Gastroesophageal sphincter (tissue), 3 donors: ENCODE measurements at regions not wholly inside any gene's neighbourhood (a gene's known extent, or its start where the extent isn't known, plus 50 kb on each side); places are given as distances from the start of the nearest gene placed in this dataset.

Experiments
- CTCF ChIP-seq, 4 experiments: fragments of 200-600 bp in 2 of 4; fragments of 450-650 bp in 2 of 4; sonication (generic) in 1 of 4; IDR thresholded peaks; one replicate each; pipeline ENCODE4 v1.5.1; 2017 to 2019; ENCODE audit warnings: antibody characterized with exemption in 4 of 4, mild to moderate bottlenecking in 2 of 4, moderate library complexity in 2 of 4
- EP300 ChIP-seq: sonication (generic); formaldehyde crosslinking; IDR thresholded peaks from one replicate; pipeline ENCODE4 v1.6.1; 2017; ENCODE audit warnings: antibody characterized with exemption, mild to moderate bottlenecking
- POLR2A ChIP-seq, 2 donors: fragments of 450-650 bp; IDR thresholded peaks; one replicate each; pipeline ENCODE4 v1.6.1; 2017; ENCODE audit warnings: antibody characterized with exemption in 2 of 2, mild to moderate bottlenecking in 2 of 2, moderate library complexity in 1 of 2
- POLR2AphosphoS5 ChIP-seq: sonication (generic); formaldehyde crosslinking; IDR thresholded peaks from one replicate; pipeline ENCODE4 v1.6.1; 2017; ENCODE audit warnings: antibody characterized with exemption

GRCh38 chr3:187941848-187942194, 196.6 kb upstream of the BCL6 start:
- no peak for TF ChIP-seq EP300
- TF ChIP-seq POLR2AphosphoS5, result no peak
- TF ChIP-seq CTCF (IDR thresholded peaks at IDR 0.05), result no peak
- no peak for TF ChIP-seq POLR2A (IDR thresholded peaks at IDR 0.05)
